Mammary epithelial cell (primary cell): ENCODE measurements at regions not wholly inside any gene's neighbourhood (a gene's known extent, or its start where the extent isn't known, plus 50 kb on each side); places are given as distances from the start of the nearest gene placed in this dataset.

Source experiments
- CTCF ChIP-seq, 2 donors: IDR thresholded peaks in 1 of 2; conservative IDR thresholded peaks in 1 of 2; 2 replicates each; pipeline ENCODE4 v1.5.1; 2011 to 2012; ENCODE audit warnings: inconsistent platforms in 2 of 2, low read length in 2 of 2, mild to moderate bottlenecking in 2 of 2, control low read depth in 1 of 2, low read depth in 1 of 2; ENCODE audit not compliant: insufficient read depth in 1 of 2; ENCODE audit errors: extremely low read depth in 1 of 2
- EZH2 ChIP-seq: IDR thresholded peaks from 2 replicates; pipeline ENCODE4 v1.6.1; 2012; ENCODE audit warnings: low read length, inconsistent platforms, borderline replicate concordance

GRCh38 chr5:110909415-110909814, 162.1 kb upstream of the TSLP start:
- no peak for TF ChIP-seq CTCF (conservative IDR thresholded peaks at IDR 0.05 in 1 of 2, IDR thresholded peaks at IDR 0.05 in 1 of 2; ENCODE audit: extremely low read depth in 1 of 2, insufficient read depth in 1 of 2, low read depth in 1 of 2, low read length in 2 of 2)
- no peak for TF ChIP-seq EZH2
